Transverse colon (tissue), 4 donors: ENCODE measurements at regions not wholly inside any gene's neighbourhood (a gene's known extent, or its start where the extent isn't known, plus 50 kb on each side); places are given as distances from the start of the nearest gene placed in this dataset.
A peak's percentile ranks its signal among the peaks of the same experiment; 100 is the strongest.

Source experiments
- DNase-seq: peaks from one replicate; pipeline ENCODE4 v3.0.0-alpha.2; 2019
- H3K27ac ChIP-seq, 4 donors: fragments of 200-600 bp; sonication (generic); 2 replicates each; pipeline ENCODE4 v1.5.1; 2016 to 2018; ENCODE audit warnings: inconsistent platforms in 4 of 4
- H3K27me3 ChIP-seq: fragments of 200-600 bp; sonication (generic); 2 replicates; pipeline ENCODE4 v1.5.1; 2017; ENCODE audit warnings: inconsistent platforms
- H3K36me3 ChIP-seq, 4 donors: fragments of 200-600 bp; sonication (generic); 2 replicates each; pipeline ENCODE4 v1.5.1; 2017 to 2019; ENCODE audit warnings: inconsistent platforms in 4 of 4
- H3K4me1 ChIP-seq, 4 donors: fragments of 200-600 bp; sonication (generic); 2 replicates each; pipeline ENCODE4 v1.5.1; 2017 to 2020; ENCODE audit warnings: inconsistent platforms in 4 of 4
- H3K4me3 ChIP-seq, 4 donors: fragments of 200-600 bp; sonication (generic); 1 replicate in 1 of 4; 2 replicates in 3 of 4; pipeline versions ENCODE4 v1.5.1 to v1.6.1; 2017 to 2019; ENCODE audit warnings: inconsistent platforms in 4 of 4
- H3K9me3 ChIP-seq, 2 donors: fragments of 200-600 bp; sonication (generic); 2 replicates each; pipeline ENCODE4 v1.5.1; 2017 to 2019; ENCODE audit warnings: inconsistent platforms in 2 of 2
- CTCF ChIP-seq, 5 experiments: fragments of 200-600 bp in 3 of 5; fragments of 450-650 bp in 2 of 5; sonication (generic) in 3 of 5; IDR thresholded peaks; 1 replicate in 2 of 5; 2 replicates in 3 of 5; pipeline ENCODE4 v1.5.1; 2016 to 2017; ENCODE audit warnings: antibody characterized with exemption in 5 of 5, inconsistent platforms in 3 of 5, mild to moderate bottlenecking in 2 of 5, moderate library complexity in 1 of 5
- EP300 ChIP-seq: sonication (generic); formaldehyde crosslinking; IDR thresholded peaks from one replicate; pipeline ENCODE4 v1.6.1; 2017; ENCODE audit warnings: antibody characterized with exemption, low read depth
- POLR2A ChIP-seq: fragments of 450-650 bp; IDR thresholded peaks from one replicate; pipeline ENCODE4 v1.6.1; 2016; ENCODE audit warnings: antibody characterized with exemption, mild to moderate bottlenecking, moderate library complexity
- POLR2AphosphoS5 ChIP-seq, 3 donors: sonication (generic); formaldehyde crosslinking; IDR thresholded peaks; one replicate each; pipeline ENCODE4 v1.6.1; 2016; ENCODE audit warnings: antibody characterized with exemption in 3 of 3
- WGBS, 2 donors: methylation state at CpG; one replicate each; pipeline ENCODE4 v1.1.5; 2018; ENCODE audit warnings: low coverage in 1 of 2; 5-methylcytosine and 5-hydroxymethylcytosine counted together
- in situ Hi-C, 4 donors: fragments of 200-750 bp; cut with MboI; loops; one replicate each; pipeline versions ENCODE4 v1.15.0 to v1.15.1; 2017; ENCODE audit warnings: low sequenced_read_pairs in 3 of 4, low pct_ligation_motif_present in 1 of 4, low pct_unique_long_range_greater_than_20kb in 1 of 4
- intact Hi-C: fragments of 100-400 bp; cut with DNase I; formaldehyde crosslinking; loops from one replicate; pipeline ENCODE4 v1.15.1; 2023; ENCODE audit warnings: low total_unique reads

GRCh38 chr18:75824661-75825060 is 397.2 kb upstream of the SMIM21 start:
- H3K4me1 ChIP-seq: peaks cover 0 to 33% (median 0%) of the 10 kb centered on the region in 4 donors
- H3K4me3 ChIP-seq: no peak overlapping the region
- H3K36me3 ChIP-seq: no peaks in the 10 kb centered on the region
- intact Hi-C loops (no loop called here), in situ Hi-C loops (no loop called here)
- no peak for DNase-seq
- H3K27ac ChIP-seq: no peak overlapping the region
- WGBS, 2 donors: 80 to 86% methylated on average over 1 to 3 of the region's 3 CpGs
- H3K9me3 ChIP-seq: no peaks in the 10 kb centered on the region
- no peaks in the 10 kb centered on the region for H3K27me3 ChIP-seq
- TF ChIP-seq EP300 (no peak), POLR2A (no peak), POLR2AphosphoS5 (IDR thresholded peaks at IDR 0.05) (no peak), CTCF (IDR thresholded peaks at IDR 0.05) (no peak)

- in situ Hi-C loops (no loop called here), intact Hi-C loops (no loop called here)
- Histone ChIP-seq H3K4me3 (no peak overlapping the region), H3K27ac (peak overlapping the region in 3 of 4 donors; percentile 49 to 67 (median 57)), H3K27me3 (no peaks in the 10 kb centered on the region), H3K4me1 (peaks cover 0 to 23% (median 0%) of the 10 kb centered on the region in 4 donors), H3K9me3 (no peaks in the 10 kb centered on the region), H3K36me3 (no peaks in the 10 kb centered on the region)
- WGBS, 2 donors: 22 to 40% methylated on average over 2 of the region's 2 CpGs
- no peak for TF ChIP-seq CTCF (IDR thresholded peaks at IDR 0.05)
- TF ChIP-seq POLR2A: no peak
- peak in 1 of 3 donors; percentile 54 for TF ChIP-seq POLR2AphosphoS5 (IDR thresholded peaks at IDR 0.05)
- TF ChIP-seq EP300: no peak
- DNase-seq: no peak
Measured at GRCh38 chr18:75823471-75823870, 396.0 kb upstream of the SMIM21 start.

- Histone ChIP-seq H3K27ac (peak overlapping the region in 1 of 4 donors; percentile 15), H3K36me3 (no peaks in the 10 kb centered on the region), H3K27me3 (no peaks in the 10 kb centered on the region), H3K4me1 (peaks cover 0 to 6% (median 0%) of the 10 kb centered on the region in 4 donors), H3K4me3 (no peak overlapping the region), H3K9me3 (no peaks in the 10 kb centered on the region)
- WGBS, 2 donors: 63% methylated on average over 5 of the region's 5 CpGs; no CpG with 5 or more reads in 1 of the 2 donors
- TF ChIP-seq POLR2AphosphoS5 (IDR thresholded peaks at IDR 0.05) (no peak), EP300 (no peak), CTCF (IDR thresholded peaks at IDR 0.05) (no peak), POLR2A (no peak)
- in situ Hi-C loops (no loop called here), intact Hi-C loops (no loop called here)
- no peak for DNase-seq
Measured at GRCh38 chr18:75818383-75818782, 390.9 kb upstream of the SMIM21 start.

GRCh38 chr18:75815767-75816166 is 388.3 kb upstream of the SMIM21 start:
- Histone ChIP-seq H3K9me3 (no peaks in the 10 kb centered on the region), H3K27me3 (no peaks in the 10 kb centered on the region), H3K4me1 (peaks cover 0 to 10% (median under 1%) of the 10 kb centered on the region in 4 donors), H3K4me3 (no peak overlapping the region), H3K36me3 (no peaks in the 10 kb centered on the region), H3K27ac (no peak overlapping the region)
- DNase-seq: no peak
- 75 to 77% methylated on average over 1 of the region's 1 CpG for WGBS, 2 donors
- no peak for TF ChIP-seq CTCF (IDR thresholded peaks at IDR 0.05)
- TF ChIP-seq EP300: no peak
- TF ChIP-seq POLR2A: no peak
- no peak for TF ChIP-seq POLR2AphosphoS5 (IDR thresholded peaks at IDR 0.05)
- in situ Hi-C loops: no loop called here
- intact Hi-C loops: no loop called here
